HAP-1 (cell line): ENCODE measurements at regions not wholly inside any gene's neighbourhood (a gene's known extent, or its start where the extent isn't known, plus 50 kb on each side); places are given as distances from the start of the nearest gene placed in this dataset.

ENCODE experiments used
- DNase-seq, 2 experiments: peaks; one replicate each; pipeline ENCODE4 v3.0.0-alpha.2; 2016 to 2020; ENCODE audit warnings: low spot score in 2 of 2
- H3K27me3 ChIP-seq: fragments of 250-450 bp; sonication (Bioruptor Pico); 2 replicates; pipeline ENCODE4 v1.5.1; 2020; ENCODE audit warnings: low read depth, mild to moderate bottlenecking, moderate library complexity
- H3K36me3 ChIP-seq: fragments of 250-450 bp; sonication (Bioruptor Pico); replicated peaks from 2 replicates; pipeline ENCODE4 v1.5.1; 2020; ENCODE audit warnings: mild to moderate bottlenecking
- H3K4me1 ChIP-seq: fragments of 250-450 bp; sonication (Bioruptor Pico); 2 replicates; pipeline ENCODE4 v1.5.1; 2020; ENCODE audit warnings: mild to moderate bottlenecking
- H3K4me3 ChIP-seq: fragments of 250-450 bp; sonication (Bioruptor Pico); 2 replicates; pipeline ENCODE4 v1.5.1; 2020; ENCODE audit warnings: mild to moderate bottlenecking, moderate library complexity
- H3K9me3 ChIP-seq: fragments of 250-450 bp; sonication (Bioruptor Pico); 2 replicates; pipeline ENCODE4 v1.5.1; 2020; ENCODE audit warnings: mild to moderate bottlenecking, moderate library complexity
- in situ Hi-C: fragments of 300-500 bp; cut with MboI; formaldehyde crosslinking; loops from 3 replicates; pipeline ENCODE4 v1.14.3; 2020; ENCODE audit warnings: low sequenced_read_pairs, inconsistent platforms, mixed read lengths

DNA sequence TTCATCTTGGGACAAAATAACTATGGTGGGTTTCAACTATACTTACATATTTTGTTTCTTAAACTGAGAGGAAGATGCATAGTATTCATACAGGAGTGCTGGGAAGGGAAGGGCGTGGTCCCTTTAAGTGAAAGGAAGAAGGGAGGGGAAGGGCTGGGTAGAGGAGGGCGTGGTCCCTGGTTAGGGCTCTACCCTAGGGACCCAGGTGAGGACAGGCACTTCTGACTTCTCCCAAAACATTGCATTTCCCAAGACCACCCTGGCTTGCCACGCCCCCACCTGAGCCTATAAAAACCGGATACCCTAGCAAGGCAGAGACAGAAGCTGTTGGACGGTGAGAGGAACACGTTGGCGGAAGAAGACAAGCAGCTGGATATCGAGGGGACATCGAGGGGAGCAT, 157.6 kb upstream of the PLXNA4 start:
- DNase-seq = no peak
- in situ Hi-C loops = no loop called here
- no peaks in the 10 kb centered on the region for H3K4me1 ChIP-seq
- no peak overlapping the region for H3K4me3 ChIP-seq
- no peaks in the 10 kb centered on the region for H3K36me3 ChIP-seq
- H3K9me3 ChIP-seq = no peaks in the 10 kb centered on the region
- H3K27me3 ChIP-seq = peaks cover 39% of the 10 kb centered on the region

DNA sequence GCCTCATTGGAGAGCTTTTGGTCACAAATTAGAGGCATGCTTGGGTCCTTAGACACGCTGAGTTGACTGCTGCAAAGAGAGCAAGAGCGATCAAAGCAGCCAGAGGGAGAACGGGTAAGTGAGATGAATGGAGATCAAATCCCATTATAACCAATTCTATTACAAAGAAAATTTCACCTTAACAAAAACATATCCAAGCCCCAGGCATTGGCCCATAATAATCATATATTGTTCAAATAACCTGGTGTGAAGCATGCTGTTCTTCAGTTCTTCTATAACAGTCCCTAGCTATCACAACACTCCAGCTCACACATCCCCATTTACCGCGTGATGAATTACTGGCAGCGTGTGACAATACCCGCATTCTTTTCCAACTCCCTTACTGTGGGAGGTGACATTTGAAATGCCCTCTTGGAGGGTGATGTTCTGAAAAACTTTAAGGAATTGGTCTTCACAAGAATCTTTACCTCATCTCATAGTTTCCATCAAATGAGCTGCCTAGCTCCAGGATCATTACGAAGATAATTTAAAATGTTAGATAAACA, 156.1 kb upstream of the PLXNA4 start:
- H3K4me3 ChIP-seq = no peak overlapping the region
- in situ Hi-C loops = no loop called here
- H3K27me3 ChIP-seq = peaks cover 26% of the 10 kb centered on the region
- no peak for DNase-seq
- H3K36me3 ChIP-seq = no peaks in the 10 kb centered on the region
- no peaks in the 10 kb centered on the region for H3K9me3 ChIP-seq
- no peaks in the 10 kb centered on the region for H3K4me1 ChIP-seq

DNA sequence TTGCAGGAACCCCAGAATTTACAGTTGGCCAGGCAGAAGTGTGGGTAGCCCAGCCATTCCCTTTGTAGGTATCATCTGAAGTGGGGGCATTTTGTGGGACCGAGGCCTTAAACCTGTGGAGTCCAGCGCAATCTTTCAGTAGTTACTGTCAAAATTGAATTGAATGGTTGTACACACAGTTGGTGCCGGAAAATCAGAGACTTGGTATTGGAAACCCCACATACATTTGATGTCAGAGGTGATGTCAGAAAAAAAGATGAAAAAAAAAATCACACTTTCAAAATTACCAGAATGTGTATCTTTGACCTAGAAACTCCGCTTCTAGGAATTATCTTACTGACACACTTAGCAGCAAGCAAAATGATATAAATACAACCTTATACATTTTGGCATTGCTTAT, 153.8 kb upstream of the PLXNA4 start:
- DNase-seq = no peak
- Histone ChIP-seq H3K9me3 (no peaks in the 10 kb centered on the region), H3K4me3 (no peak overlapping the region), H3K4me1 (no peaks in the 10 kb centered on the region), H3K27me3 (peaks cover 18% of the 10 kb centered on the region), H3K36me3 (no peaks in the 10 kb centered on the region)
- in situ Hi-C loops = no loop called here

DNA sequence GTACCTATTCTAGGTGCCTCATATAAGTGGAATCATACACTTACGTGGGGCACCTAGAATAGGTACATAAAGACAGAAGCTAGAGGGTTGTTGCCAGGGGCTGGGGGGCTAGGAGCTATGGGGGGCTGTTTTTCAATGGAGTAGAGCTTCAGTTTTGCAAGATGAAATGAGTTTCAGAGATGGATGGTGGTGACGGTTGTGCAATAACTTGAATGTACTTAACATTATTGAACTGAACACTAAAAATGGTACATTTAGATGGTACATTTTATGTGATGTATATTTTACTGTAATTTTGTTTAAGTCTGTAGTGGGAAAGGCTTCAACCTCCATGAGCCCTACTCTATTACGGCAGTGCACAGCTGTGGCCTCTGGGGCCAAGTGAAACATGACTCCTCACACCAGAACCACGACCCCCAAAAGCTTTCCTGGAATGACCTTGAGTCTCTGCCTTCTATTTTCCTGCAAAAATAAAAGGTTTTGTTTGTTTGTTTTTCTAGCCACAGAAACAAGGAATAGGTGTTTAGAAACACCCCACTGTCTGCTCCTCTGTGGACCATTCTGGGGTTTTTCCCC, 147.3 kb upstream of the PLXNA4 start:
- no peaks in the 10 kb centered on the region for H3K27me3 ChIP-seq
- H3K4me1 ChIP-seq = no peaks in the 10 kb centered on the region
- DNase-seq = no peak
- H3K9me3 ChIP-seq = no peaks in the 10 kb centered on the region
- no peaks in the 10 kb centered on the region for H3K36me3 ChIP-seq
- in situ Hi-C loops = no loop called here
- no peak overlapping the region for H3K4me3 ChIP-seq

DNA sequence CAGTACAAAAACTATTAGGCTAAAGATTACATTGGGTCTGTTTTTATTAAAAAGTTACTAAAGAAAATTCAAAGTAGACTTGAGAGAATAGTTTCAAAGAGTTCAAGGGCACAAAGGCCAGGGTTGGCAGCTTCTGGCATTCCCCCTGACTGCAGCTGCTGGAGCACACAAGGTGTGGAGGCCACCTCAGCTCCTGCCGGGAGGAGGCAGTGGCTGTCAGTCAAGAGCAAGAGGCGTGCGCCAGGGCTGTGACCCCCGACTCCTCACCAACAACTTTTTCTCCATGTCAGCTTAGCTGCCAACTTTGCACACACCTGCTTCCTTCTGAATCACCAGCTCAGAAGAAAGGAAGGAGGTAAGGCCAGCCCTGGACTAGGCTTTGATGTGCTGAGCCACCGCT, 144.6 kb upstream of the PLXNA4 start:
- no peak overlapping the region for H3K4me3 ChIP-seq
- in situ Hi-C loops = no loop called here
- DNase-seq = no peak
- no peaks in the 10 kb centered on the region; the same call in 1 of the 2 replicates for H3K27me3 ChIP-seq
- no peaks in the 10 kb centered on the region for H3K4me1 ChIP-seq
- H3K36me3 ChIP-seq = no peaks in the 10 kb centered on the region
- no peaks in the 10 kb centered on the region for H3K9me3 ChIP-seq

DNA sequence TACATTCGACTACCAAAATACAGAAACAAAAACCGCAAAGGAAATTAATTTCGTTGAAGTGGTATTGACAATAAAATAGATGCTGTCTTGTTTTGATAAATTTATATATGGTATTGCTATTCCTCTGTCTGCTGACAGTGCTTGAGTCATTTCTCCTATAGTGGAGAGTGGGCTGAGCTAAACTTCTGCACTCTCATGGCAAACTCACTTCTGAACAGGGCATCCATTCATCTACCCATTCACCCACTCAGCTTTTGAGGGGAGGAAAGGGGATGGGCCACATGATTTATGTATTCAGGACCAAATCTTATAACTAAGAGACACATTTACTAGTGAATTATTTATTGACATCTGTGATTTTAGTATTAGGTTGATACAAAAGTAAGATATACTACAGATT, 137.6 kb upstream of the PLXNA4 start:
- Histone ChIP-seq H3K9me3 (no peaks in the 10 kb centered on the region), H3K4me1 (no peaks in the 10 kb centered on the region), H3K4me3 (no peak overlapping the region), H3K27me3 (peaks cover 2% of the 10 kb centered on the region), H3K36me3 (no peaks in the 10 kb centered on the region)
- DNase-seq = no peak
- in situ Hi-C loops = no loop called here

DNA sequence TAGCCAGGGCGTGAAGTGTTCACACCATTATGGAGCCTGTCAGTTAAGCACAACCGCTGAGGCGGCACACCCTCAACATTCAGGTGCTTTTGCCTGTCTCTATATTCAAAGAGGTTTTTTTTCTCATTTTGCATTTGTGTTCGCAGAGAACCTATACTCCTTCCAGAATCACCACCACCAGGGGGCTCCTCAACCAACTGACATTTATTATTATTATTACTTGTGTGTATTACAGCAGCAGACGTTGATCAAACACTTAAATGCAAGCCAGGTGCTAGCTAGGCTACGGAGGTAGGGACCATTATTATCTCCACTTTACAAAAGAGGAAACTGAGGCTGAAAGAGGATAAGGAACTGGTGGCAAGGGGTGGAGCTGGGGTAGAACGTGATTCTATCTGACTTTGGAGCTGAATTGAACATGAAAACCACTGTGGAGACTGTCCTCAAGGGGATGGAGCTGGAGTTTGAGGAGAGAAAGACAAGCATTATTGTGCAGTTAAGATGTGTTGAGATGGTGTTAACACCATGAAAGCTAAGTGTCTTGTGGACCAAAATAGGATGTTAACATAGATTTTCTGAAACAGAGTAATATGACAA, 133.8 kb upstream of the PLXNA4 start:
- in situ Hi-C loops = no loop called here
- no peaks in the 10 kb centered on the region for H3K9me3 ChIP-seq
- no peaks in the 10 kb centered on the region for H3K4me1 ChIP-seq
- peak; percentile 10 to 64 for DNase-seq
- H3K27me3 ChIP-seq = peaks cover 4% of the 10 kb centered on the region
- no peaks in the 10 kb centered on the region for H3K36me3 ChIP-seq
- H3K4me3 ChIP-seq = no peak overlapping the region

DNA sequence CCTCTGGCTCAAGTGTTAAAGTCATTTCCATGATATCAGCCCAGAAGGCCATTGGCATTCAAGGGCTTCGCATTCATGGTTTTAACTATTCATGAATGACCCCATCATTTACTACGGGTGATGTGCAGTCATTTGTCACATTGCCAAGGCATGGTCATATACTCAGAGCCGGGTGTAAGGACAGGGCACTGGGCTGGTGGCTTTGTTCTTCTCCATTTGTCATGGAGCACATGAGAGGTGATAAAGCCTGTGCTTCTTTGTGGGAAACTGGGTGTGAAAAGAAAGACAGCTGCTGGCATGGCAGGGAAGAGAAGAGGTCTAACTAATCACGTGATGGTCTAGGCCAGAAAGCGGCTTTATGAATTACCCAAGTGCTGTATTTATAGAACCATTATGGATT, 132.2 kb upstream of the PLXNA4 start:
- H3K4me3 ChIP-seq = no peak overlapping the region
- no peak for DNase-seq
- peaks cover 4% of the 10 kb centered on the region for H3K27me3 ChIP-seq
- H3K9me3 ChIP-seq = no peaks in the 10 kb centered on the region
- no peaks in the 10 kb centered on the region for H3K36me3 ChIP-seq
- H3K4me1 ChIP-seq = no peaks in the 10 kb centered on the region
- in situ Hi-C loops = no loop called here

DNA sequence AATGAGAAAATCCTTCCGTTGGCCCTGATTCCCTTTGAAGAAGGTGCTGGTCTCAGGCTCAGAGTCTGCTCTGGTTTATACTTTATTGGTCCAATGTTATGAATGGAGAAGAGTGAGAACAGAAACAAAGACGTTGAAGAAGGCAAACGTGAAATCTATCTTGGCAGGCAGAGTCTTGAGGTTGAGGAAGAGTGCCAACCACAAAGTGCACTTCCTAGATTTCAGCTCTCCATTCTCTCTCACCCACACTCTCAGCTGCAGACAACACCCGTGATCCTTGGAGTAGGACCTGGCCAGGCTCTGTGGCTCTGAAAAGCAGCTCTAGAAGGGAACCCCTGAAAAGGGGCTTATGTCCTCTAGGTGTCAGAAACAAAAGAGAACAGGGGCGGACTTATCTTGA, 128.9 kb upstream of the PLXNA4 start:
- Histone ChIP-seq H3K4me1 (no peaks in the 10 kb centered on the region), H3K27me3 (peaks cover 4% of the 10 kb centered on the region), H3K36me3 (no peaks in the 10 kb centered on the region), H3K9me3 (no peaks in the 10 kb centered on the region), H3K4me3 (no peak overlapping the region)
- in situ Hi-C loops = no loop called here
- no peak for DNase-seq

DNA sequence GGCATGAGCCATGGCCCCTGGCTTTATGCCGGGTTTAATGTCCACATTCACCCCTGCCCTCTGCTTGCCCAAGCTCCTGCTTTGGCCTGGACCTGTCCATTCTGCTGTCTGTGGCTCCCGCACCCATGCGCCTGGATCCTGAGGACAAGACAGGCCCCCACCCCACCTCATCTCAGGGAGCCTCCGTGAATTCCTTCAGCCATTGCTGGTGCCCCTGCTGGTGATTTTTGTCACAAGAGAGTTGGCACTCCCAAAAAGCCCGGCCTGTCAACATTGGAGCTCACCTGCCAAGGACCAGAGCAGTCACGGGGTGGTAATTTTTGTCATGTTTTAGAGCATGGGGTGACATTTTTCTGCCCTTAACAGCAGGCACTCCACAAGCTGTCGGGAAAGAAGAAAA, 127.5 kb upstream of the PLXNA4 start:
- in situ Hi-C loops = no loop called here
- Histone ChIP-seq H3K4me1 (no peaks in the 10 kb centered on the region), H3K4me3 (no peak overlapping the region), H3K36me3 (no peaks in the 10 kb centered on the region), H3K9me3 (no peaks in the 10 kb centered on the region), H3K27me3 (peaks cover 1% of the 10 kb centered on the region; the same call in 1 of the 2 replicates)
- no peak for DNase-seq

DNA sequence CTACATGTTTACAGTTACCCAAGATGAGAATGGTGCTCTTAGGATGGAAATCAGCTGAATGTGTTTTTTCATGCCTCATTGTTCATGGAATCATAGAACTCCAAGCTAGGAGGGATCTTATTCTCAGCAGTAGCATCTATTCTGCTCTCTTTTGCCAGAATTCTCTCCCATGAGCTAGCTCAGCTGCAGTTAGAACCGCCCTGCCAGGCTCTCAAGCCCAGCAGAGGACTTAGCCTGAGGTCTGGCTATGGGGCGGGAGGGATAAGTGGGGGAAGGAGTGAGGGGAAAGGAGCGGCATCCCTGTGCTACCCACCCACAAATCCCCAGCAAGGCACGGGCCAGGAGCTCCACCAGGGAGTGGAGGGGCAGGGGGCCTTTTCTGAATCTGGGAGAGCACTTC, 120.7 kb upstream of the PLXNA4 start:
- Histone ChIP-seq H3K36me3 (no peaks in the 10 kb centered on the region), H3K27me3 (no peaks in the 10 kb centered on the region; the same call in 1 of the 2 replicates), H3K4me3 (no peak overlapping the region), H3K4me1 (no peaks in the 10 kb centered on the region), H3K9me3 (no peaks in the 10 kb centered on the region)
- in situ Hi-C loops = no loop called here
- DNase-seq = no peak

DNA sequence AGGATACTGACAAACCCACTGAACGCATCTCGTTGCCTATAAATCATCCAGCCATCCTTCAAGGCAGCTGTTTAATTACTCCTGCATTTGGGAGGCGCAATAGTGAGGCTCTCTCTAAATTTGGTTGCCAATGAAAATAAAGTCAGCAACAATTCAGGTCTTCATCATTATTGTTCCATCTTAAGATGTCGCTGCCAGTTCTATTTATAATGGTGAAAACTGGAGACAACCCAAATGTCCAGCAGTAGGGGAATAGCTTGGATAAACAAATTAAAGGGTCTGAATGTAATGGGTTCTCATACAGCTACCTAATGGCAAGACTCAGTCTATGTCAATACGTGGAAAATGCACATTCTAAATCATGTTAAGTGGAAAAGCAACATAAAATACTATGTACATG, 120.1 kb upstream of the PLXNA4 start:
- H3K27me3 ChIP-seq = no peaks in the 10 kb centered on the region; the same call in 1 of the 2 replicates

DNA sequence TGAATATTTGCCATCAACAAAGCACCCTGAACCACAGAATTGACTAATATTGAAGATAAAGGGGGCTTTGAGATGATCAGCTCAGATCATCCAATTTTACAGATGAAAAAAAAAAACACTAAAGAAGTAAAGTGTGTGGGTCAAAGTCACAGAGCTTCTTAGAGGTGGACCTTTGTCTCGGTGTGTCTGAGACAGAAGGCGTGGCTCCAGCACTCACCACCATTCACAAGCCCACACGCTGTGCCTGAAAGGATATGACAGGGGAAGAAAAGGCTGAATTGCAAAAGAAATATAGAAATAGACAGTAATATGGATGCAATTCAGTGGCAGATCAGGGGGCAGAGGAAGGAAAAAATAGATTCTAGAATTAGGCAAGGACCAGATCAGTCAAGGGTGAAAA, 114.9 kb upstream of the PLXNA4 start:
- Histone ChIP-seq H3K36me3 (no peaks in the 10 kb centered on the region), H3K4me3 (no peak overlapping the region), H3K27me3 (no peaks in the 10 kb centered on the region), H3K9me3 (no peaks in the 10 kb centered on the region), H3K4me1 (no peaks in the 10 kb centered on the region)
- no peak for DNase-seq
- in situ Hi-C loops = no loop called here

More for the DNA sequence above, 120.1 kb upstream of the PLXNA4 start:
- Histone ChIP-seq H3K4me1 (no peaks in the 10 kb centered on the region), H3K4me3 (no peak overlapping the region), H3K36me3 (no peaks in the 10 kb centered on the region), H3K9me3 (no peaks in the 10 kb centered on the region)
- DNase-seq = no peak
- in situ Hi-C loops = no loop called here

DNA sequence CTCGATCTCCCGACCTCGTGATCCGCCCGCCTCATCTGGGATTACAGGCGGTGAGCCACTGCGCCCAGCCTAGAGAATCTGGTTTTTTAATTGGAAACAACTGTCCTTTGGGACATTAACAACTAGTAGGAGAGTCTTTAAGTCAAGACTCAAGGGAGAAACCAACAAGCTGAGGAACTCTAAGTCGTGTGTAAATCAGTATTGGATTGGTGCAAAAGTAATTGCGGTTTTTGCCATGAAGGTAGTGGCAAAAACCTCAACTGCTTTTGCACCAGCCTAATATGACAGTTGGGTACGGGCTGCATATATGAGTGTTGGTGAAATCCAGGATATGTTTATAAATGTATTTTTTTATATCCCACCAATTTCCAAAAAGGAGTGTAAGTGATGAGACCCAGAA, 113.9 kb upstream of the PLXNA4 start:
- Histone ChIP-seq H3K36me3 (no peaks in the 10 kb centered on the region), H3K9me3 (no peaks in the 10 kb centered on the region), H3K27me3 (no peaks in the 10 kb centered on the region), H3K4me3 (no peak overlapping the region), H3K4me1 (no peaks in the 10 kb centered on the region)
- DNase-seq = no peak
- in situ Hi-C loops = no loop called here

DNA sequence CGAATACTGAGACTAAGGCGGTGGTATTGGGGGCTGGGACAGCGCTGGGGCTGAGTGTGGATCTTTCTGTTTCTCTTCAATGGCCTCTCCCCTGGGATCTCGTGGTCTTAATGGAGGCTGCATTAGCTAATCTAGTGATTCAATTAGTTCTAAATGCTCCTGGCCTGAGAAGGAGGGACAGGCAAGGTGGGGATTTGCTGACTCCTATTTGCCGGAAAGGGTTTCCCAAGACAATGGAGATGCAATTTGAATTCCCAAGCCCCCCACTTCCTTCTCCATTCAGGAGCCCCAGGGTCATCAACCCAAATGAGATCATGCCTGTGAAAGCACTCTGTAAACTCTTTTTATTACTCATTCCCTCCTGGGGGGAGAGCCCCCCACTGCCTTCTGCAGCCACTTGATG, 111.7 kb upstream of the PLXNA4 start:
- H3K36me3 ChIP-seq = no peaks in the 10 kb centered on the region
- no peaks in the 10 kb centered on the region for H3K27me3 ChIP-seq
- no peaks in the 10 kb centered on the region for H3K4me1 ChIP-seq
- H3K9me3 ChIP-seq = no peaks in the 10 kb centered on the region
- in situ Hi-C loops = no loop called here
- no peak overlapping the region for H3K4me3 ChIP-seq
- no peak for DNase-seq
